A673 (cell line): ENCODE measurements at regions not wholly inside any gene's neighbourhood (a gene's known extent, or its start where the extent isn't known, plus 50 kb on each side); places are given as distances from the start of the nearest gene placed in this dataset.

Experiments
- BruUV-seq: library from RNA; stranded (reverse); fragments of 400-500 nt; replicated peaks from 2 replicates; lab custom pipeline; 2021; lab: Mats Ljungman, UMichigan
- CTCF ChIA-PET: fragments of 300-600 bp; sonication (Branson Sonifier 250); formaldehyde crosslinking; loops from one replicate; lab custom pipeline; 2022; ENCODE audit warnings: antibody characterized with exemption; lab: Charles Lee
- POLR2A ChIA-PET: fragments of 300-600 bp; sonication (Branson Sonifier 250); formaldehyde crosslinking; loops from one replicate; lab custom pipeline; 2022; ENCODE audit warnings: antibody characterized with exemption; ENCODE audit not compliant: low non-redundant PET; lab: Charles Lee
- DNase-seq: peaks from one replicate; pipeline ENCODE4 v3.0.0-alpha.2; 2015; ENCODE audit warnings: low spot score
- H3K27ac ChIP-seq: fragments of 200-600 bp; sonication (generic); 2 replicates; pipeline ENCODE4 v1.5.1; 2016; ENCODE audit warnings: mixed run types, low read depth, mild to moderate bottlenecking, mixed read lengths, antibody characterized with exemption, low read length; ENCODE audit not compliant: poor library complexity, severe bottlenecking
- H3K27me3 ChIP-seq: fragments of 200-600 bp; sonication (generic); replicated peaks from 2 replicates; pipeline ENCODE4 v1.6.1; 2017; ENCODE audit warnings: mixed run types, low read depth, mild to moderate bottlenecking, mixed read lengths, antibody characterized with exemption, low read length; ENCODE audit not compliant: insufficient read depth, poor library complexity
- H3K36me3 ChIP-seq: fragments of 200-600 bp; sonication (generic); 2 replicates; pipeline ENCODE4 v1.6.1; 2016; ENCODE audit warnings: mixed run types, mild to moderate bottlenecking, mixed read lengths, antibody characterized with exemption, low read length; ENCODE audit not compliant: insufficient read depth, poor library complexity, severe bottlenecking
- H3K4me1 ChIP-seq: fragments of 200-600 bp; sonication (generic); 2 replicates; pipeline ENCODE4 v1.6.1; 2017; ENCODE audit warnings: mixed run types, mild to moderate bottlenecking, mixed read lengths, antibody characterized with exemption, low read length; ENCODE audit not compliant: insufficient read depth, poor library complexity, severe bottlenecking
- H3K4me3 ChIP-seq: fragments of 200-600 bp; sonication (generic); 2 replicates; pipeline ENCODE4 v1.5.1; 2016; ENCODE audit warnings: low read depth, mixed run types, mild to moderate bottlenecking, mixed read lengths, low read length; ENCODE audit not compliant: poor library complexity, severe bottlenecking
- H3K9me3 ChIP-seq: fragments of 200-600 bp; sonication (generic); 2 replicates; pipeline ENCODE4 v1.6.1; 2016; ENCODE audit warnings: mixed run types, low read depth, mild to moderate bottlenecking, mixed read lengths, antibody characterized with exemption, low read length; ENCODE audit not compliant: poor library complexity, severe bottlenecking
- EZH2 ChIP-seq: fragments of 200-600 bp; sonication (generic); IDR thresholded peaks from 2 replicates; pipeline ENCODE4 v1.6.1; 2017; ENCODE audit warnings: borderline replicate concordance, low read depth, mild to moderate bottlenecking, mixed read lengths, antibody characterized with exemption, low read length; ENCODE audit not compliant: poor library complexity, severe bottlenecking
- intact Hi-C: fragments of 100-400 bp; cut with micrococcal nuclease; formaldehyde crosslinking; loops from one replicate; pipeline ENCODE4 v1.10.0; 2022; ENCODE audit not compliant: unreplicated experiment
- TF ChIP-seq, protein P1 (sequence below): fragments of 300-800, 200-600 bp; sonication (generic); conservative IDR thresholded peaks from 2 replicates; pipeline ENCODE4 v1.5.1; 2017; ENCODE audit warnings: low read depth, mild to moderate bottlenecking, antibody characterized with exemption, low read length, moderate library complexity, mixed read lengths

DNA sequence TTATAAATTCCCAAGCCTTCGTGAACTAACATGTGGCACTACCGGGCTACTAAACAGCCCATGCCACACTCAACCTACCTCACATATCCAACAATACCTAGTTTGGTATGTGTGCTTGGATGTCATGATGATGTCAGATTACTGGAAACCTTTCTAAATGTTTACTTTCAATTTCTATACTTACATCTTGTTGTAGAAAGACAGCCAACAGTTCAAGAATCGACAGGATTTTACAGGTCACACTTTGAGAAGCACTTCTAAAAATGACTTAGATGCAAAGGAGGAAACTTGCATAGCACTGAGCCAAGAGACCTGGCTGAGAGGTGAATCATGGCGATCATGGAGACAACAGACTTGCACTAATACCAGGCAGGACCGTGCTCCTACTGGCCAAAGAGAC is 209.9 kb downstream of the COL4A1 start:
- DNase-seq: no peak
- ChIA-PET POLR2A (no interaction called here), CTCF (no interaction called here)
- no peaks in the 10 kb centered on the region for H3K36me3 ChIP-seq
- intact Hi-C loops: no loop called here
- BruUV-seq: no TSS peak
- TF ChIP-seq, protein P1, sequence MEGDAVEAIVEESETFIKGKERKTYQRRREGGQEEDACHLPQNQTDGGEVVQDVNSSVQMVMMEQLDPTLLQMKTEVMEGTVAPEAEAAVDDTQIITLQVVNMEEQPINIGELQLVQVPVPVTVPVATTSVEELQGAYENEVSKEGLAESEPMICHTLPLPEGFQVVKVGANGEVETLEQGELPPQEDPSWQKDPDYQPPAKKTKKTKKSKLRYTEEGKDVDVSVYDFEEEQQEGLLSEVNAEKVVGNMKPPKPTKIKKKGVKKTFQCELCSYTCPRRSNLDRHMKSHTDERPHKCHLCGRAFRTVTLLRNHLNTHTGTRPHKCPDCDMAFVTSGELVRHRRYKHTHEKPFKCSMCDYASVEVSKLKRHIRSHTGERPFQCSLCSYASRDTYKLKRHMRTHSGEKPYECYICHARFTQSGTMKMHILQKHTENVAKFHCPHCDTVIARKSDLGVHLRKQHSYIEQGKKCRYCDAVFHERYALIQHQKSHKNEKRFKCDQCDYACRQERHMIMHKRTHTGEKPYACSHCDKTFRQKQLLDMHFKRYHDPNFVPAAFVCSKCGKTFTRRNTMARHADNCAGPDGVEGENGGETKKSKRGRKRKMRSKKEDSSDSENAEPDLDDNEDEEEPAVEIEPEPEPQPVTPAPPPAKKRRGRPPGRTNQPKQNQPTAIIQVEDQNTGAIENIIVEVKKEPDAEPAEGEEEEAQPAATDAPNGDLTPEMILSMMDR: no peak
- no peak for TF ChIP-seq EZH2
- H3K4me1 ChIP-seq: no peaks in the 10 kb centered on the region
- H3K27me3 ChIP-seq: no peaks in the 10 kb centered on the region
- no peak overlapping the region for H3K27ac ChIP-seq
- H3K9me3 ChIP-seq: peaks cover 6% of the 10 kb centered on the region
- no peak overlapping the region for H3K4me3 ChIP-seq

- BruUV-seq: no TSS peak
- intact Hi-C loops: no loop called here
- no peak for DNase-seq
- Histone ChIP-seq H3K27ac (no peak overlapping the region), H3K4me3 (no peak overlapping the region), H3K27me3 (no peaks in the 10 kb centered on the region), H3K4me1 (no peaks in the 10 kb centered on the region), H3K36me3 (no peaks in the 10 kb centered on the region), H3K9me3 (no peaks in the 10 kb centered on the region)
- CTCF ChIA-PET: no interaction called here
- POLR2A ChIA-PET: no interaction called here
- TF ChIP-seq, protein P1: no peak
- no peak for TF ChIP-seq EZH2
Measured at GRCh38 chr13:110092831-110093247, 214.1 kb downstream of the COL4A1 start.

DNA sequence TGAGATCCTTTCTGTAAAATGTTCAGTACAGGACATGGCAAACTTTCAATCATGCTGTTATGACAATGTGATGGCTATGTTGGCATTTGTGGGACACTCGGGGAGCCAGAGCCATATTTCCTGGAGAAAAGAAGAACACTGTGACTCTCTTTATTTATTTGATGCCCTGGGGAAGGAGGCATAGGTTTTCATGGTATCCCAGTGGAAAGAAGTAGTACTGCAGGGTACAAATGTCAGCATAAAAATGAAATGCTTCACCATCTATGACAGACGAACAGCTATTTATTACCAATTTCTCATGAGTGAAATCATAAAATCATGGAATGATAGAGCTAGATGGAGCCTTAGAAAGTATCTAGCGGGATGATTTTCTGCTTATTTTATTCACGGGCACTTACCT is 217.1 kb downstream of the COL4A1 start:
- Histone ChIP-seq H3K27ac (no peak overlapping the region), H3K4me3 (no peak overlapping the region), H3K27me3 (no peaks in the 10 kb centered on the region), H3K36me3 (no peaks in the 10 kb centered on the region), H3K4me1 (no peaks in the 10 kb centered on the region), H3K9me3 (peaks cover 4% of the 10 kb centered on the region)
- no peak for TF ChIP-seq EZH2
- TF ChIP-seq, protein P1: peak; percentile 45
- DNase-seq: peak; percentile 14
- intact Hi-C loops: no loop called here
- BruUV-seq: no TSS peak
- ChIA-PET CTCF (no interaction called here), POLR2A (no interaction called here)
